Natural killer cell treated with Interleukin-12 subunit alpha and Interleukin-12 subunit beta and Interleukin-15 and Interleukin-18, amount 100 ng/mL, for 72 hours (primary cell): ENCODE measurements at regions not wholly inside any gene's neighbourhood (a gene's known extent, or its start where the extent isn't known, plus 50 kb on each side); places are given as distances from the start of the nearest gene placed in this dataset.

Source experiments
- ATAC-seq, 2 donors: fragments of 150-1000 bp; cut with Tn5 transposase in 1 of 2; sonication (Bioruptor Pico), chemical (Tn5 transposase) in 1 of 2; 2 replicates each; pipeline ENCODE4 v1.10.0; 2021
- DNase-seq: peaks from one replicate; pipeline ENCODE4 v3.0.0; 2022; ENCODE audit warnings: low spot score
- H3K27ac Mint-ChIP-seq, 2 donors: 1 replicate in 1 of 2; 2 replicates in 1 of 2; pipeline ENCODE4 v1.8.0; 2022; ENCODE audit warnings: mixed read lengths in 2 of 2, mild to moderate bottlenecking in 1 of 2, moderate library complexity in 1 of 2
- H3K27me3 Mint-ChIP-seq, 2 donors: 1 replicate in 1 of 2; 2 replicates in 1 of 2; pipeline ENCODE4 v1.8.0; 2022; ENCODE audit warnings: mixed read lengths in 2 of 2
- H3K36me3 Mint-ChIP-seq: one replicate; pipeline ENCODE4 v1.8.0; 2022; ENCODE audit warnings: mixed read lengths
- H3K4me1 Mint-ChIP-seq, 2 donors: 1 replicate in 1 of 2; 2 replicates in 1 of 2; pipeline ENCODE4 v1.8.0; 2022; ENCODE audit warnings: low read depth in 2 of 2, mixed read lengths in 2 of 2, mild to moderate bottlenecking in 1 of 2
- H3K4me3 Mint-ChIP-seq: one replicate; pipeline ENCODE4 v1.8.0; 2022; ENCODE audit warnings: mixed read lengths
- H3K9me3 Mint-ChIP-seq: 2 replicates; pipeline ENCODE4 v1.8.0; 2022; ENCODE audit warnings: mixed read lengths

DNA sequence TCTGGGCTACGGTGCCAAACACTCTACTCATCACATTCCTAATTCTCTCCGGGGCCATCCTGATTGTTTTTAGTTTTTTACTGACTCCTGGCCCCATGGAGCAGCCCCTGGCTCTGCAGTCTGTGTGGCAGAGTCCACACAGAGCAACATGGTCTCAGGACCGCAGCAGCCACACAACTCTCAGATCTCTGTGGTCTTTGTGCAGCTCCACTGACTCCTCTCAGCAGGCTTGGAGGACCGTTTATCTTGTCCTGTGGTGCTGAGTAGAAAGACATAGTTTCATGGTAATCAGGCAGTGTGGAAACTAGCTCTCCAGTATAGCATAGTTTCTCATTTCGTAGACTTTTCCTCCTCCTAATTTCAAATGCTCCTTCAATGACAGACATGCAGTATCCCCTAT is 168.4 kb downstream of the EDN1 start:
- Mint-ChIP-seq H3K36me3 (peaks cover 2% of the 10 kb centered on the region), H3K27ac (no peak overlapping the region), H3K27me3 (peaks cover 0 to 2% of the 10 kb centered on the region in 2 donors), H3K9me3 (peaks cover 5% of the 10 kb centered on the region), H3K4me1 (no peaks in the 10 kb centered on the region), H3K4me3 (no peak overlapping the region)
- ATAC-seq = peak in 1 of 2 donors; percentile 48
- DNase-seq = no peak

DNA sequence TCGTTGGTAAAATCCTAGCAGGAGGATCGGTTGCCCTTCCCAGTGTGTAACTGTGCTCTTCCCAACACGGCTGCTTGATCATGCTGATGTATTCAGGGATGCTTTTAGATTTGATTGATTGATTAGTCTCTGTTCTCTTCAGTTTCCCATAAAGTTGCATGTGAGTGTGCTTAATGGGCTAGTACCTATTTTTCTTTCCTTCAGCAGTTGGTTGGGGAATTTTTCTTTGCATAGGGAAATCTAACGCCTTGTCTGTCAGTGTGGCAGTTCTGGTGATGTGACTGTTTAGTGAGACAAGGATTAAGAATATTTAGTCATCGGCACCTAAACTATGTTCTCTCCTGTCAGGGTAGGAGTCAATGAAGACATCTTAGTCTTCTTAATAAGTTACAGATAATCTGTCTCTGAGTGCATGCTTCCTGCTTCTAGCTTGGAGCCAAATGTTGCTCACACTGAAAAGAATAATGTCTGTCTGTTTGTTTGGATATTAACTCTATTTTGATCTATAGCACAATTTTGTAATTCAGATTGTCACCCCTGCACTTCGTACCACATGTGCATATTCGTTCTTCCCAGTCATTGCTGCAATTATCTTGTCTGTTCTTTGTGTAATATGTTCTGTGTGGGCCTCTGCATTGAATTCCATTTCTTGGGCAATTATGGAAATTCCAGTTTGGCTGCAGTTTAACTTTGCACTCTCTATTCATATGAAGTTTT is 169.9 kb downstream of the EDN1 start:
- no peak for ATAC-seq
- H3K36me3 Mint-ChIP-seq = no peaks in the 10 kb centered on the region
- peaks cover 4% of the 10 kb centered on the region for H3K9me3 Mint-ChIP-seq

DNA sequence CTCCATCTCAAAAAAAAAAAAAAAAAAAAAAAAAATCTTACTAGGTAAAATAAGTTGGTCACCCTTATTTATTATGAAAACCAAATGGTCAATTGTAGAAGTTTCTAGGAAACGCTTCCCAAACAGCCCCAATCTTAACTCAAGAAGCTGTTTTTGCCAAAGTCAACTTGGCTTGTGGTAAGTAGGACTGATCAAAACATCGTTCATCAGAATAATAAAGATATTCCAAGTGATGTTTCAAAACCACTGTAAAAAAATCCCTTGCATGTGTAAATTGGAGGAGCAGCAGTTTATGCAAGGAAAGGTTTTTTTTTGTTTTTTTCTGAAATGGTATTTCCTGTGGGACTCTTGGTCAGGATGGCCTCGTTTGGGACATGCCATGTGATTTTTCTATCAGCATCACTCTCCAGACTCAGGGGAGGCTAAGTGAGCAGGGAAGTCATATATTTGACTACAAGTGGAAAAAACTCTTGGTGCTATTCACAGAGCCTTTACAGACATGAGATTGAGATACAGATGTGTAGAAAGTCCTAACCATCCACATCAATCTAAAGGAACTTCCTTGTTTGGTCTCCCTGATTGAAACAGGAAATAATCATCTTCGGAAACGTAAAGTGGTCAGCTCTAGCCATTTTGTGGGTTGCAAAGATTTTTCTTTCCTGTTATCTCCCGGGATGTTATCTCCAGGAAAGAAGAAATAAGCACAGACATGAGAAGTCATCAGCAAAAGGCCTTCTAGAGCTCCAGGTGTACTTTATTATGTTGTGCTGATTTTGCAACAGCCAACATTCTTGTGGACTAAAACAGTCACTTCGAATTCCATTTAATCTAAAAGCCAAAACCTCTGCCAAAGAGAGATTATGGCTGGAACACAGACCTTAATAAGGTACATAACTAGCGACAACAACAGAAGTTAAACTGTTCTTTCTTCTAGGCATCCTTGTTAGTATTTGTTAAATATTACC is 177.8 kb downstream of the EDN1 start:
- Mint-ChIP-seq H3K9me3 (peaks cover 5% of the 10 kb centered on the region), H3K4me1 (no peaks in the 10 kb centered on the region)
- ATAC-seq = no peak

More for the DNA sequence above, 169.9 kb downstream of the EDN1 start:
- Mint-ChIP-seq H3K4me1 (no peaks in the 10 kb centered on the region), H3K27ac (no peak overlapping the region), H3K4me3 (no peak overlapping the region), H3K27me3 (peaks cover 2 to 4% of the 10 kb centered on the region in 2 donors)
- no peak for DNase-seq

DNA sequence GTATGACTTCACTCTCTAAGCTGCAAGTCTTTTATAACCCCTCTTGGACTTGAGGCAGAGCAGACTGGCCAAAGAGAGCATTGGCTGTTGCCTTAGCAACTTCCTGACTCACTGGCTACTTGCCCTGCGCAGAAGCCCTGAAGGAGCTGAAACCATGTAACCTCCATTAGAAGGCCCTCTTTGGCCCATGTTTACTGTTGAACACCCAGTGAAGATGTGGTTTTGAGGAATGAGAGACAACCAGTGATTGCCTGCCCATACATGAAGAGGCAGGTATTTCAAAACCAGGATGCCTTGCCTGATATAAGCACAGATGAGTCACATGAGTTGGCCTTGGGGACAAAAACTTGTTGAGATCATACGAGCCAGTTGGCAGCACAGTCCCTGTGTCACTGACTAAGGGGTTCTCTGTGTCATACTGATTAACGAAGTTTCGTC is 182.5 kb downstream of the EDN1 start:
- H3K27ac Mint-ChIP-seq = no peak overlapping the region
- DNase-seq (no peak), ATAC-seq (no peak)
- H3K4me3 Mint-ChIP-seq = no peak overlapping the region
- no peaks in the 10 kb centered on the region for H3K36me3 Mint-ChIP-seq
- peaks cover 0 to 3% of the 10 kb centered on the region in 2 donors for H3K27me3 Mint-ChIP-seq
- no peaks in the 10 kb centered on the region for H3K9me3 Mint-ChIP-seq
- no peaks in the 10 kb centered on the region for H3K4me1 Mint-ChIP-seq

More for the DNA sequence above, 177.8 kb downstream of the EDN1 start:
- DNase-seq = no peak
- Mint-ChIP-seq H3K27ac (no peak overlapping the region), H3K36me3 (no peaks in the 10 kb centered on the region), H3K4me3 (no peak overlapping the region), H3K27me3 (peaks cover 5 to 10% of the 10 kb centered on the region in 2 donors)

DNA sequence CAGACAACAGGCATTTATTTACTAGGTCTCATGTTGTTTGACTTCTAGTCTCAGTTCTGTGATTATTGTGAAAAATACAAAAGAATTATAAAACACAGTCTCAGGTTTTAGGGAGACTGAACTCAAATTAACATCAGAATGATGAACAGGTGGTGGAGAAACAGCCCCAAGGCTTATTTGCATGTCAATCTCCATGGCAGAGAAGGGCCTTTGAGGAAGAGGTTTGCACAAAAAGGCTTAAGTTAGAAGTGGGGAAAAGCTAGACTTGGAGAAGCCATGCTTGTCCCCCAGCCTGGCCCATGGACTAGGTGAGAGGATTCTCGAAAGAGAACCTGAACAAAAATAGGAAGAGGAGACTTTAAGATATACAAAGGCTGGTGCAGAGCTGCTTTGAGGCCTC is 183.3 kb downstream of the EDN1 start:
- Mint-ChIP-seq H3K9me3 (no peaks in the 10 kb centered on the region), H3K27me3 (peaks cover 0 to 3% of the 10 kb centered on the region in 2 donors), H3K4me3 (no peak overlapping the region), H3K4me1 (no peaks in the 10 kb centered on the region), H3K36me3 (no peaks in the 10 kb centered on the region), H3K27ac (no peak overlapping the region)
- DNase-seq (no peak), ATAC-seq (no peak)

DNA sequence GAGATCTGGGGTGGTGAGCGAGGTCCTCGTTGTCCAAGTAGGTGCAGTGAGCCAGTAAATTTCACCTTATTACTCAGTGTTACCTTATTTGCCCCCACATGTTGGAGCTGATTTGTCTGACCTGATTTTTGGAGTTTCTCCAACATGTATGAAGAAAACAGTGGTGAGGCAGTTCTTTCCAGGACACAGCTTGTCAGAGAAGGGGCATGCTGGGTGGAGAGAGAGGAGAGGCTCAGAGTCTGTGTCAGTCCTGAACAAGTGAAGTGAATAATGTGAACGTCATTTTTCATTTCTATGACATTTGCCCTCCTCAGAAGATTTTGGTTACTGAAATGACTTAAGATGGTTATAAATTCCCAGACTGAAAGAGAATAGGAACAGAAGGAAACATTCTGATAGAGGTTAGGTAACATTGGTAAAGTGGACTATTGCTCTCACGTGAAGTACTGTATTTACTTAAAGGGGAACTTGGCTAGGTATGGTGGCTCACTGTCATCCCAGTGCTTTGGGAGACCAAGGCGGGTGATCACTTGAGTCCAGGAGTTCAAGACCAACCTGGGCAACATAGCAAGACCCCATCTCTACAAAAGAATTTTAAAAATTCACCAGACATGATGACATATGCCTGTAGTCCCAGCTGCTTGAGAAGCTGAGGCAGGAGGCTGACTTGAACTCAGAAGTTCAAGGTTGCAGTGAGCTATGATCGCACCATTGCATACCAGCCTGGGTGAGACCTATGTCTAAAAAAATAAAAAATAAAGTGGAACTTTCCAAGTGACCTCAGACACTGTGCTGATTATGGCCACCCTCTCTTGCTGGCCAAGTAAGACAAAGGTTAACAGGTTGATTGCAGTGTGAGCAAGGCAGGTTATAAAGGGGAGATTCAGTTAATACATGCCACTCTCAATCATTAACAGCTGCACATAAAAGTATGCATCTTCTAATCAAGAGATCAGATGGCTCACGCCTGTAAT is 184.3 kb downstream of the EDN1 start:
- ATAC-seq (no peak), DNase-seq (no peak)
- Mint-ChIP-seq H3K4me3 (no peak overlapping the region), H3K27me3 (peaks cover 0 to 3% of the 10 kb centered on the region in 2 donors), H3K27ac (no peak overlapping the region), H3K4me1 (no peaks in the 10 kb centered on the region), H3K9me3 (no peaks in the 10 kb centered on the region), H3K36me3 (no peaks in the 10 kb centered on the region)

DNA sequence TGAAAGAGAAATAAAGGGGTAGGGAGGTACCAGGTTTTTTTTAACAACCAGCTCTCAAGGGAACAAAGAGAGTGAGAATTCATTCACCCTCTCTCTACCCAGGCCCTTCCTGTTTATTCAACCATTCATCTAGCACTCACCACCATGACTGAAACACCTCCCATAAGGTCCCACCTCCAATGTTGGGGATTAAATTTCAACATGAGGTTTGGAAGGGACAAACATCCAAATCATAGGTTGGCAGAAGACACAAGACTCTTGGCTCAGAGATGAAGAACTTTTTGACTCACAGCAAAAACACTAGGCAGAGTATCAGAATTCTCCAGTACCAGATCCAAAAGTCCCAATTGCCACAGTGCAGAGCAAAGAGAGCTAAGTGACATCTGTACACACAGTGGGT is 186.3 kb downstream of the EDN1 start:
- no peaks in the 10 kb centered on the region for H3K36me3 Mint-ChIP-seq
- ATAC-seq (no peak), DNase-seq (no peak)
- no peaks in the 10 kb centered on the region for H3K9me3 Mint-ChIP-seq
- no peaks in the 10 kb centered on the region for H3K4me1 Mint-ChIP-seq
- H3K27me3 Mint-ChIP-seq = peaks cover 3 to 6% of the 10 kb centered on the region in 2 donors
- no peak overlapping the region for H3K27ac Mint-ChIP-seq
- H3K4me3 Mint-ChIP-seq = no peak overlapping the region

DNA sequence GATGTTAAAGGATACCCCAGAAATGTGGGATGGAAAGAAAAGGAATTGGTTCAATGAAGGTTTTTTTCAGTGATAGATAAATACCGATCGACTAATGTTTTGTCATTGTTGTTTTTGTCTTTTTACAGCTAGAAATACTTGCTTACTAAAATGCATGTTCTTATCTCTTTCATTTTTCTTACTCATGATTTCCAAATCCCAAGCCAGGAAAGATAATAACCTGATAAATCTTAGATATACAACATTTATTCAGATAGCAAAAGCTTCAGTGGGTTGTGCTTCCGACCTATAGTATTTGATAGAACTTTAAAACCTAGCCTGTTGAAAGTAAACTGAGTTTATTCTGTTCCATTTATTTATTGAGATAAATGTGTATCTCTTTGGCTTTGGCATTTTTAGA is 187.5 kb downstream of the EDN1 start:
- Mint-ChIP-seq H3K9me3 (no peaks in the 10 kb centered on the region), H3K4me1 (no peaks in the 10 kb centered on the region), H3K4me3 (no peak overlapping the region), H3K27me3 (peaks cover 3 to 6% of the 10 kb centered on the region in 2 donors), H3K36me3 (no peaks in the 10 kb centered on the region), H3K27ac (no peak overlapping the region)
- no peak for DNase-seq
- ATAC-seq = no peak

DNA sequence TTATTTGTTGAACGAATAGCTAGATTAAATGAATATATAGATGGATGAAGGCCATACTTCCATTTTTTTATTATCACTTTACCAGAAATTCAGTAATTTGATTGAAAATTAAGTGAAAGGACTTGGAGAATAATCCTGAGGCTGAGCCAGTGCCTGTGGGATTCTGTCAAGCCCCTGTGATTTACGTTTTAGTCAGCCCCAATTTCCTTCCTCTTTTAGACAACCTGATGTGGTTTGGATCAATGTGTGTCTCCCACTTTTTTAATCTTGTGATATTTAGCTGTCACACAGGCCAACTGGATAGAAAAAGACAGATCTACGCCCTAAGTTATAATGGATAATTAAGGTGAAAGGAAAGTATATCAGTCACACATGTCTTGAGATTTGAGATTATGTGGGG is 188.8 kb downstream of the EDN1 start:
- no peak overlapping the region for H3K27ac Mint-ChIP-seq
- H3K9me3 Mint-ChIP-seq = no peaks in the 10 kb centered on the region
- ATAC-seq (no peak), DNase-seq (no peak)
- H3K4me3 Mint-ChIP-seq = no peak overlapping the region
- peaks cover 3 to 6% of the 10 kb centered on the region in 2 donors for H3K27me3 Mint-ChIP-seq
- H3K4me1 Mint-ChIP-seq = peaks cover 0 to 7% of the 10 kb centered on the region in 2 donors
- H3K36me3 Mint-ChIP-seq = no peaks in the 10 kb centered on the region

DNA sequence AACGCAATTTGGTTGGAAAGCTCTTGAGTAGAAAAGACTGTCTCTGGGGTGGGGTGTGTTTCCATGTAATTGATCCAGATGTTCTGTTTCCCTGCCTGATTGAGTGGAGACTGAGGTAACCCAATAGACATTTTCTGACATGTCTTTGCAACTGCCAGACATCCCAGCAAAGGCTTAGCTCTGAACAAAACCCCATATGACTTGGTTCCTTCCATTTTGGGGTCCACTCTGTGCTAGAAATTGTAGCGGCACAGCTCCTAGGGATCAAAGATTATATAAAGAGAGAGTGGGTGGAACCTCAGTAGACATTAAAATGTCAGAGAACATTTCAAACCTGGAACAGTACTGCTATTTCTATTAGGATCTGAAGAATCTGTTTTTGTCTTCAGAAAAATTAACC is 189.3 kb downstream of the EDN1 start:
- peaks cover 0 to 7% of the 10 kb centered on the region in 2 donors for H3K4me1 Mint-ChIP-seq
- no peaks in the 10 kb centered on the region for H3K9me3 Mint-ChIP-seq
- no peak overlapping the region for H3K4me3 Mint-ChIP-seq
- DNase-seq (no peak), ATAC-seq (no peak)
- no peak overlapping the region for H3K27ac Mint-ChIP-seq
- no peaks in the 10 kb centered on the region for H3K36me3 Mint-ChIP-seq
- peaks cover 3 to 6% of the 10 kb centered on the region in 2 donors for H3K27me3 Mint-ChIP-seq

DNA sequence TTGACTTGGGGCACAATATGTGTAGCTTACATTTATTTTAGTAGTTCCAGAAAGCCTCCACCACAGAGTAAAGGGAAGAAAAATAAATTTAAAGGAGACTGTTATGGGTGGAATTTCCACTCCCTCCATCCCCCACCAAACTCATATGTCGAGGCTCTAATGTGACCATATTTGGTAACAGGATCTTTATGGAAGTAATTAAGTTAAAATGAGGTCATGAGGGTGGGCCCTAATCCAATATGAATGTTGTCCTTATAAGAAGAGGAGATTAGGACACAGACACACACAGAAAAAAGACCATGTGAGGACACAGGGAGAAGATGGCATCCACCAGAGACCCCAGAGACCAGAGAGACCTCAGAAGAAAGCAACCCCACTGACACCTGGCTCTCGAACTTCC is 189.7 kb downstream of the EDN1 start:
- H3K4me1 Mint-ChIP-seq = peaks cover 0 to 7% of the 10 kb centered on the region in 2 donors
- no peaks in the 10 kb centered on the region for H3K36me3 Mint-ChIP-seq
- H3K27me3 Mint-ChIP-seq = peaks cover 3 to 6% of the 10 kb centered on the region in 2 donors
- no peaks in the 10 kb centered on the region for H3K9me3 Mint-ChIP-seq
- H3K27ac Mint-ChIP-seq = no peak overlapping the region
- ATAC-seq (no peak), DNase-seq (no peak)
- H3K4me3 Mint-ChIP-seq = no peak overlapping the region

DNA sequence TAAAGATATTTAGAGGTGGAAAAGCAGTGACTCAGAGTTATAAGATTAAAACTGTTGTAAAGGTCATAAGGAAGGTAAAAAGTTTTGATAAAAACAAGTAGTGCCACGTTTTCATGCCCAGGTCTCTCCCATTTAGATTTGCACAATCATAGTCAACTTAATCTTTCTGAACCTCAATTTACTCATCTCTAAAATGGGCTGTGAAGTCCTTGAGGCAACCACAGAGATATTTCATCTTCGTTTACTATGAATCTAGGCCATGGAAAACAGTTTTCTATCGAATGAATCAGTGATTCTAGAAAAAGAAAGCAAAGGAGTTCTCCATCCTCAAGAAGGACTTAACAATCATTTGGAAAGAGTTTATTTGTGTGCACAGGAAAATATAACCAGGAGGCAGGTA is 190.2 kb downstream of the EDN1 start:
- Mint-ChIP-seq H3K27me3 (peaks cover 3 to 6% of the 10 kb centered on the region in 2 donors), H3K9me3 (no peaks in the 10 kb centered on the region), H3K4me1 (peaks cover 0 to 7% of the 10 kb centered on the region in 2 donors), H3K4me3 (no peak overlapping the region), H3K36me3 (no peaks in the 10 kb centered on the region), H3K27ac (no peak overlapping the region)
- ATAC-seq (no peak), DNase-seq (no peak)

DNA sequence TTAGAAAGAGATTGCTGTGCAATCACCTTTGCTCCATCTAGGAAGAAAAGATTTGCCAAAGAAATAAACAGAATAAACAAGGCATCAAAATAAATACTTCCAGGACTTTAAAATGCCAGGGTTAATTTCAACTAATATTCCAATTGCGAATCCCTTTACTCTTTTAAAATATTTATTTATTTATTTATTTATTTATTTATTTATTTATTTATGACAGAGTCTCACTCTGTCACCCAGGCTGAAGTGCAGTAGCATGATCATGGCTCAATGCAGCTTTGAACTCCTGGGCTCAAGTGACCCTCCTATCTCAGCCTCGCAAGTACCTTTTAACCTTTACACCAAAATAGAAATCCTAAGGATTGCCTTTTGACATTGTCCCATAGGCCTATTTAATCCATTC is 191.1 kb downstream of the EDN1 start:
- peaks cover 3 to 6% of the 10 kb centered on the region in 2 donors for H3K27me3 Mint-ChIP-seq
- H3K4me3 Mint-ChIP-seq = no peak overlapping the region
- H3K9me3 Mint-ChIP-seq = no peaks in the 10 kb centered on the region
- H3K36me3 Mint-ChIP-seq = no peaks in the 10 kb centered on the region
- no peak overlapping the region for H3K27ac Mint-ChIP-seq
- DNase-seq = no peak
- H3K4me1 Mint-ChIP-seq = peaks cover 0 to 7% of the 10 kb centered on the region in 2 donors
- ATAC-seq = no peak
